IPS DF 4.7 (cell line): ENCODE measurements at regions not wholly inside any gene's neighbourhood (a gene's known extent, or its start where the extent isn't known, plus 50 kb on each side); places are given as distances from the start of the nearest gene placed in this dataset.

Experiments used
- DNase-seq: peaks from one replicate; pipeline ENCODE4 v3.0.0-alpha.2; 2013; ENCODE audit warnings: low spot score; ENCODE audit errors: extremely low read depth

- DNase-seq: no peak
Measured at GRCh38 chr5:5037674-5038073, 102.5 kb upstream of the ADAMTS16 start.

GRCh38 chr5:5039918-5040317 lies 100.2 kb upstream of the ADAMTS16 start:
- DNase-seq: no peak

GRCh38 chr5:5040712-5041111 lies 99.4 kb upstream of the ADAMTS16 start:
- no peak for DNase-seq

GRCh38 chr5:5042806-5043205 lies 97.3 kb upstream of the ADAMTS16 start:
- no peak for DNase-seq

GRCh38 chr5:5043346-5043745 lies 96.8 kb upstream of the ADAMTS16 start:
- DNase-seq: no peak

GRCh38 chr5:5044247-5044840 lies 95.8 kb upstream of the ADAMTS16 start:
- no peak for DNase-seq

- DNase-seq: no peak
Measured at GRCh38 chr5:5046680-5047502, 93.2 kb upstream of the ADAMTS16 start.

- no peak for DNase-seq
Measured at GRCh38 chr5:5050801-5051200, 89.3 kb upstream of the ADAMTS16 start.

GRCh38 chr5:5055712-5056111 lies 84.4 kb upstream of the ADAMTS16 start:
- no peak for DNase-seq

- no peak for DNase-seq
Measured at GRCh38 chr5:5061836-5062235, 78.3 kb upstream of the ADAMTS16 start.

- no peak for DNase-seq
Measured at GRCh38 chr5:5062525-5063302, 77.4 kb upstream of the ADAMTS16 start.

GRCh38 chr5:5063533-5063953 lies 76.6 kb upstream of the ADAMTS16 start:
- DNase-seq: no peak

GRCh38 chr5:5065472-5065871 lies 74.7 kb upstream of the ADAMTS16 start:
- no peak for DNase-seq

GRCh38 chr5:5066276-5067186 lies 73.6 kb upstream of the ADAMTS16 start:
- DNase-seq: no peak

- no peak for DNase-seq
Measured at GRCh38 chr5:5069851-5070250, 70.3 kb upstream of the ADAMTS16 start.

- DNase-seq: no peak
Measured at GRCh38 chr5:5071554-5071953, 68.6 kb upstream of the ADAMTS16 start.

GRCh38 chr5:5077236-5077635 lies 62.9 kb upstream of the ADAMTS16 start:
- no peak for DNase-seq

- peak; percentile 58 for DNase-seq
Measured at GRCh38 chr5:5078009-5078897, 61.9 kb upstream of the ADAMTS16 start.

- no peak for DNase-seq
Measured at GRCh38 chr5:5079876-5080275, 60.3 kb upstream of the ADAMTS16 start.

- DNase-seq: no peak
Measured at GRCh38 chr5:5080790-5081189, 59.3 kb upstream of the ADAMTS16 start.
